Progenitor cell of endocrine pancreas (in vitro differentiated cells): ENCODE measurements at regions not wholly inside any gene's neighbourhood (a gene's known extent, or its start where the extent isn't known, plus 50 kb on each side); places are given as distances from the start of the nearest gene placed in this dataset.

Experiments used
- DNase-seq: peaks from one replicate; pipeline ENCODE4 v3.0.0; 2021; ENCODE audit warnings: low spot score; ENCODE audit not compliant: unreplicated experiment
- H3K27ac Mint-ChIP-seq: 2 replicates; pipeline ENCODE4 v1.8.0; 2021; ENCODE audit warnings: mild to moderate bottlenecking, moderate library complexity, mixed read lengths
- H3K27me3 Mint-ChIP-seq: 2 replicates; pipeline ENCODE4 v1.8.0; 2021; ENCODE audit warnings: mixed read lengths
- H3K36me3 Mint-ChIP-seq: 2 replicates; pipeline ENCODE4 v1.8.0; 2022; ENCODE audit warnings: mixed read lengths; ENCODE audit not compliant: insufficient read depth
- H3K4me1 Mint-ChIP-seq: 2 replicates; pipeline ENCODE4 v1.8.0; 2021; ENCODE audit warnings: low read depth, mixed read lengths
- H3K4me3 Mint-ChIP-seq: 2 replicates; pipeline ENCODE4 v1.8.0; 2021; ENCODE audit warnings: low read depth, mild to moderate bottlenecking, moderate library complexity, mixed read lengths
- H3K9me3 Mint-ChIP-seq: 2 replicates; pipeline ENCODE4 v1.8.0; 2021; ENCODE audit warnings: low read depth, mixed read lengths
- TF ChIP-seq, protein P1 (sequence below): fragments of 200-600 bp; sonication (generic); IDR thresholded peaks from one replicate; pipeline ENCODE4 v1.5.0; 2021; ENCODE audit warnings: antibody characterized with exemption, mild to moderate bottlenecking; ENCODE audit not compliant: unreplicated experiment

DNA sequence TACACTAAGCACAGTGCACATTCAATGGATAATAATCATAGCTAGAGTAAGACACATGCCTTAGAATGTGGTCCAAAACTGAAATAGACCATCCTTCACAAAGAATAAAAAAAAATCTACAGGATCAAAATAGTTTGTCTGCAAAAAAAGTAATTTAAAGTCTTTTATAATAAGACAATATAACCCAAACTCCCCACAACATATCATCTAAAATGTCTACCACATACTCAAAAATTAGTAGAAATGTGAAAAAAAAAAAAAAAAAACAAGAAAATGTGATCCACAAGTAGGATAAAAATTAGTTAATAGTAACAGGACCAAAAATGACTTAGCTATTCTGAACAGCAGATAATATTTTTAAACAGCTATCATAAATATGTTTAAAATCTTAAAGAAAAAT lies 557.2 kb upstream of the ARID1B start:
- H3K9me3 Mint-ChIP-seq: no peaks in the 10 kb centered on the region
- H3K36me3 Mint-ChIP-seq: no peaks in the 10 kb centered on the region
- peaks cover 2% of the 10 kb centered on the region for H3K4me1 Mint-ChIP-seq
- no peak overlapping the region for H3K4me3 Mint-ChIP-seq
- no peak for DNase-seq
- no peak overlapping the region for H3K27ac Mint-ChIP-seq
- H3K27me3 Mint-ChIP-seq: no peaks in the 10 kb centered on the region
- TF ChIP-seq, protein P1, sequence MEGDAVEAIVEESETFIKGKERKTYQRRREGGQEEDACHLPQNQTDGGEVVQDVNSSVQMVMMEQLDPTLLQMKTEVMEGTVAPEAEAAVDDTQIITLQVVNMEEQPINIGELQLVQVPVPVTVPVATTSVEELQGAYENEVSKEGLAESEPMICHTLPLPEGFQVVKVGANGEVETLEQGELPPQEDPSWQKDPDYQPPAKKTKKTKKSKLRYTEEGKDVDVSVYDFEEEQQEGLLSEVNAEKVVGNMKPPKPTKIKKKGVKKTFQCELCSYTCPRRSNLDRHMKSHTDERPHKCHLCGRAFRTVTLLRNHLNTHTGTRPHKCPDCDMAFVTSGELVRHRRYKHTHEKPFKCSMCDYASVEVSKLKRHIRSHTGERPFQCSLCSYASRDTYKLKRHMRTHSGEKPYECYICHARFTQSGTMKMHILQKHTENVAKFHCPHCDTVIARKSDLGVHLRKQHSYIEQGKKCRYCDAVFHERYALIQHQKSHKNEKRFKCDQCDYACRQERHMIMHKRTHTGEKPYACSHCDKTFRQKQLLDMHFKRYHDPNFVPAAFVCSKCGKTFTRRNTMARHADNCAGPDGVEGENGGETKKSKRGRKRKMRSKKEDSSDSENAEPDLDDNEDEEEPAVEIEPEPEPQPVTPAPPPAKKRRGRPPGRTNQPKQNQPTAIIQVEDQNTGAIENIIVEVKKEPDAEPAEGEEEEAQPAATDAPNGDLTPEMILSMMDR: no peak

DNA sequence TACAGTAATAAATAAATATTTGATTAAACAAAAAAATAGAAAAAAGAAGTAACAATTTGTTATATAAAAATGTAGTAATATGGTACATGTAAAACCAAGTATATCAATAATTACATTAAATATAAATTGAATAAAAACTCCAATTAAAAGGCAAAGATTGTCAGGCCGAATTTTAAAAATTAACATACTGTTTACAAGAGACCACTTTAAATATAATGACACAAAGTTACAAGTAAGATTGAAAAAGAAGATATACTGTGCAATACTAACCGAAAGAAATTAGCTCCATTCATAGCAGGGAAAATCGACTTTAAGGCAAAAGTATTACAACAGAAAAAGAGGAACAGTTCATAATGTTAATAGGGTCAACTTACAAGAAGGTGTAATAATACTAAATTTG lies 571.5 kb upstream of the ARID1B start:
- Mint-ChIP-seq H3K27ac (no peak overlapping the region), H3K9me3 (peaks cover 15% of the 10 kb centered on the region), H3K4me3 (no peak overlapping the region), H3K27me3 (no peaks in the 10 kb centered on the region), H3K4me1 (no peaks in the 10 kb centered on the region), H3K36me3 (peaks cover 1% of the 10 kb centered on the region)
- no peak for DNase-seq
- TF ChIP-seq, protein P1: no peak

DNA sequence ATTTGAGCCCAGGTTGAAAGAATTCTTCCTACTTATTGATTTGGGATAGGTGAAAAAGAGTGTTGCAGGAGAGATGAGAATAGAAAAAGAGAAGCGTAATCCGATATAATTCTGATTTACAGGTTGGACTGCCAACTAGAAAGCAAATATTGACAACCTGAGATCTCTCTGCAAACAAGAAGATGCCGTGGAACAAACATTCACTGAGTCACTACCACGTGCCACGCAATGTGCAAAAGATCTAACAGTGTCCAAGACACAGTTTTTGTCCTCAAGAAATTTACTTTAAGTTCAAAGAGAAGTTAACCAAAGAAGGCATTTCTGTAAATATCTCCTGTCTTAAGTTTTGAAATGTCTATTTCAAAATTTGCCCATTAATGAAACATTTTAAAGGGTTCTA lies 578.0 kb upstream of the ARID1B start:
- Mint-ChIP-seq H3K27ac (no peak overlapping the region), H3K36me3 (no peaks in the 10 kb centered on the region), H3K9me3 (no peaks in the 10 kb centered on the region), H3K4me1 (peaks cover 3% of the 10 kb centered on the region), H3K27me3 (no peaks in the 10 kb centered on the region), H3K4me3 (no peak overlapping the region)
- no peak for DNase-seq
- TF ChIP-seq, protein P1: no peak

DNA sequence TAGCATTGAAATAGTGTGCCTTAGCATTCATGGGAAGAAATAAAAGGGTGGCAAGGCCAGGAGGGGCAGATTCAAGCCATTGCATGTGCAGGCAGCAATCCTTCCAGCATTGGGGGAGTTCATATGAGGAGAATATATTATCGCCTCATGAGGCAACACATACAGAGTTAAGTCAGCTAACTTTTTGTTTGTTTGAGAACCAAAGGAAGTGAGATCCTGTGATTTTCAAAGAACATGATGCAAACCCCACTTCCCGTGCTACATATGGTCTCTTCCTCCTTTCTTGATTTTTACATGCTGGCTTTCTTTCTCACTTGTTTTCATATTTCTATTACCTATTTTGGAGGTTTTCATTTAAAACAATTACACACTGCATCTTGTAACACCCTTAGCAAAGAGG lies 579.7 kb upstream of the ARID1B start:
- Mint-ChIP-seq H3K4me3 (no peak overlapping the region), H3K27ac (no peak overlapping the region), H3K4me1 (peaks cover 3% of the 10 kb centered on the region), H3K27me3 (no peaks in the 10 kb centered on the region), H3K9me3 (peaks cover 3% of the 10 kb centered on the region), H3K36me3 (no peaks in the 10 kb centered on the region)
- TF ChIP-seq, protein P1: no peak
- no peak for DNase-seq

DNA sequence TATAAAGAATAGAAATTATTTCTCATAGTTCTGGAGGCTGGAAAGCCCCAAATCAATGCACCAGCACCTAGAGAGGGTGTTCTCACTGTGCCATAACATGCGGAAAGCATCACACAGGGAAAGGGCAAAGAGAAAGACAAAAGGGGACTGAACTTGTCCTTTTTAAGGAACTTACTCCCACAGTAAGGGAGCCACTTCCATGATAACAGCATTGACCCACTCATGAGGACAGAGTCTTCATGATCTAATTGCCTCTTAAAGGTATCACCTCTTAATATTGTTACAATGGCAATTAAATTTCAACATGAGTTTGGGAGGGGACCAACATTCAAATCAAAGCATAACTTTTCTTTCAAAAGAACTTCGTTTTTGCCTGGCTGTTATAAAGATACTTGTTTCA lies 582.2 kb upstream of the ARID1B start:
- TF ChIP-seq, protein P1: no peak
- no peak overlapping the region for H3K27ac Mint-ChIP-seq
- H3K4me1 Mint-ChIP-seq: peaks cover 3% of the 10 kb centered on the region

More for the DNA sequence above, 582.2 kb upstream of the ARID1B start:
- Mint-ChIP-seq H3K36me3 (no peaks in the 10 kb centered on the region), H3K4me3 (no peak overlapping the region), H3K27me3 (no peaks in the 10 kb centered on the region), H3K9me3 (peaks cover 3% of the 10 kb centered on the region)
- DNase-seq: no peak
